ENCODE measurements at regions not wholly inside any gene's neighbourhood (a gene's known extent, or its start where the extent isn't known, plus 50 kb on each side); places are given as distances from the start of the nearest gene placed in this dataset.
A peak's percentile ranks its signal among the peaks of the same experiment; 100 is the strongest.

DNA sequence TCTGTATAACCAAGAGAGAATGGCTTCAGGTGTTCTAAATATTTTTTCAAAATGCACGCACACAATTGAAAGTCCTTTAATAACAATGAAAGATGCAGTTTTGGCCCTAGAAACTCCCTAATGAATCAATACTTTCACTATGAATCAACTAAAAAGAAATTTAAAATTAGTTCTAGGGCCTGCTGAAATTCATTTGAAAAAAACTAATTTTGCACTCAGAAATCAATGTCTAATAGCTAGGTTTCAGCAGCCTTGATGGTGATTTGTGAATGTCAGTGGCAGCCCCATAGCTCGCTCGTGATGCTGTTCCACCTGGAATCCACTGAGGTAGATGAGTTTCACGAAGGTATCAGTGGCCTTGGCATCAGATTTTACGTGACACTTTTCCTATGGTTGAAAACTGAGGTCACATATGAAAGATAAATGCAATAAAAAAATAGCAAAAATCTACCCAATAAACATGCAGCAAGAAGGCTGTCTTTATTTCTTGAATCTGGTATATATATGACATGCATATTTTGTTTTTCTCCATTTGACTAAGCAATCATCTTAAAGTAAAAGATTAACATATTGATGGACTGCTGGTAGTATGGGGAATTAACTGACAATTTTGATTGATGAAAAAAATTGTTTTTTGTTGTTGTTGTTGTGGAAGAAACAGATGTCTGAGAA is 141.0 kb downstream of the AKAP11 start:
- TF ChIP-seq, protein P1, sequence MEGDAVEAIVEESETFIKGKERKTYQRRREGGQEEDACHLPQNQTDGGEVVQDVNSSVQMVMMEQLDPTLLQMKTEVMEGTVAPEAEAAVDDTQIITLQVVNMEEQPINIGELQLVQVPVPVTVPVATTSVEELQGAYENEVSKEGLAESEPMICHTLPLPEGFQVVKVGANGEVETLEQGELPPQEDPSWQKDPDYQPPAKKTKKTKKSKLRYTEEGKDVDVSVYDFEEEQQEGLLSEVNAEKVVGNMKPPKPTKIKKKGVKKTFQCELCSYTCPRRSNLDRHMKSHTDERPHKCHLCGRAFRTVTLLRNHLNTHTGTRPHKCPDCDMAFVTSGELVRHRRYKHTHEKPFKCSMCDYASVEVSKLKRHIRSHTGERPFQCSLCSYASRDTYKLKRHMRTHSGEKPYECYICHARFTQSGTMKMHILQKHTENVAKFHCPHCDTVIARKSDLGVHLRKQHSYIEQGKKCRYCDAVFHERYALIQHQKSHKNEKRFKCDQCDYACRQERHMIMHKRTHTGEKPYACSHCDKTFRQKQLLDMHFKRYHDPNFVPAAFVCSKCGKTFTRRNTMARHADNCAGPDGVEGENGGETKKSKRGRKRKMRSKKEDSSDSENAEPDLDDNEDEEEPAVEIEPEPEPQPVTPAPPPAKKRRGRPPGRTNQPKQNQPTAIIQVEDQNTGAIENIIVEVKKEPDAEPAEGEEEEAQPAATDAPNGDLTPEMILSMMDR (IDR thresholded peaks at IDR 0.05; ENCODE audit: low read depth, low read length) = no peak
- H3K4me1 ChIP-seq (ENCODE audit: low read depth) = no peaks in the 10 kb centered on the region
- H3K27ac ChIP-seq = no peak overlapping the region
- H3K9me3 ChIP-seq (ENCODE audit: low read depth) = no peaks in the 10 kb centered on the region
- no peak overlapping the region for H3K4me3 ChIP-seq
- no peak for DNase-seq (ENCODE audit: low read depth in 1 of 2, low spot score in 1 of 2)
- no peaks in the 10 kb centered on the region for H3K27me3 ChIP-seq
- H3K36me3 ChIP-seq = no peaks in the 10 kb centered on the region

DNA sequence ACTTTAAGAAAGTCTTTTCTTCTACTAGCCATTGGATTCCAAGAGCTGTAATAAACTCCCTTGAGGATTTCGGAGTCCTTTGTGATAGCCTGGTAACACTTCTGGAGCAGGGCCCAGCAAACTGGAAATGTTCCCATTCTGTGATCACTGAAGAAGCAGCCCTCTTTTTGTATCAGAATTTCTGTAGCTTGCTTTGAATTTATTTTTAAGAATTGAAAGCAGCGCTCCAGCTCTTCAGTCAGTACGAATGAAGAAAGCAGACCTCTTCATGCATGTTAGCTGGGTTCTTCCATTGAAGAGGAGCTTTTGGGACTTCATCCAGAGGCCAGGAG is 141.5 kb downstream of the AKAP11 start:
- H3K36me3 ChIP-seq = no peaks in the 10 kb centered on the region

DNA sequence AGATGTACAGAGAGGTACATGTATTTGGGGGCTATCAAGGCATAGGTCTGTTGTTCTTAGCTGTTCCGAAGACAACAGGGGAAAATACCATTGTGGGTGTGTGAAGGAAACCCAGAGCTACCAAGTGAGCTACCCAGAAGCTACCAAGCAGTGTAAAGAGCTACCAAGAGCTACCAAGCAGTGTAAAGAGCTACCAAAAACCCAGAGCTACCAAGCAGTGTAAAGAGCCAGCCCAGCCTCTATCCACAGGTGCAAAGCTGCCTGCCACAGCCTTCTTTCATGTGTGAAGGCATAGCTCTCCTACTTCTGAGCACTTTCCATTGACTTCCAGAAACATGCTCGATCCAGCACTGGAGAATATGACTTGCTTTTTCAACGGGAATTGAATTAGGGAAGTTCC is 145.7 kb downstream of the AKAP11 start:
- H3K4me1 ChIP-seq (ENCODE audit: low read depth) = no peaks in the 10 kb centered on the region
- no peaks in the 10 kb centered on the region for H3K36me3 ChIP-seq
- TF ChIP-seq, protein P1 (IDR thresholded peaks at IDR 0.05; ENCODE audit: low read depth, low read length) = no peak
- no peaks in the 10 kb centered on the region for H3K27me3 ChIP-seq
- H3K9me3 ChIP-seq (ENCODE audit: low read depth) = no peaks in the 10 kb centered on the region
- no peak overlapping the region for H3K4me3 ChIP-seq
- DNase-seq (ENCODE audit: low read depth in 1 of 2, low spot score in 1 of 2) = no peak
- no peak overlapping the region for H3K27ac ChIP-seq

More for the DNA sequence above, 141.5 kb downstream of the AKAP11 start:
- Histone ChIP-seq H3K27me3 (no peaks in the 10 kb centered on the region), H3K27ac (no peak overlapping the region), H3K4me3 (no peak overlapping the region), H3K9me3 (ENCODE audit: low read depth) (no peaks in the 10 kb centered on the region), H3K4me1 (ENCODE audit: low read depth) (no peaks in the 10 kb centered on the region)
- TF ChIP-seq, protein P1 (IDR thresholded peaks at IDR 0.05; ENCODE audit: low read depth, low read length) = no peak
- DNase-seq (ENCODE audit: low read depth in 1 of 2, low spot score in 1 of 2) = peak in 1 of 2 donors; percentile 62

DNA sequence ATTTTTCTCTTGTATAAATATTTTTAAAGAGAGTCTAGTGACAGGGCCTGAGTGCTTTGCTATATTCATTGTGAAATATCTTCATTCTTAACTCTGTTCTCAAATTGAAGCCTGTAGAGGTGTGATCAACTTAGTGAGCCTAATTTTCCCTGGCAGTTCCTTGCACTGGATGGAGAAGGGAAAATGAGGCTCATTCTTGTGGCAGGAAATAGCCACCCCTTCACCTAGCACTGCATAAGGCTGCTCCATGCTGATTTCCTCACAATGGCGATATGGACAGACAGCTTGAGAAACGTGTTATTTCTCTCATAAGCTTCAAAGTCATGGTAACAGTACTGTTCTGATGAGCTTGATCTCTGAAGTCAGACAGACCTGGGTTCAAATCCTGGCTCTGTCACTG is 146.2 kb downstream of the AKAP11 start:
- DNase-seq (ENCODE audit: low read depth in 1 of 2, low spot score in 1 of 2) = no peak
- Histone ChIP-seq H3K9me3 (ENCODE audit: low read depth) (no peaks in the 10 kb centered on the region), H3K27ac (no peak overlapping the region), H3K36me3 (no peaks in the 10 kb centered on the region), H3K4me1 (ENCODE audit: low read depth) (no peaks in the 10 kb centered on the region), H3K4me3 (no peak overlapping the region), H3K27me3 (no peaks in the 10 kb centered on the region)
- TF ChIP-seq, protein P1 (IDR thresholded peaks at IDR 0.05; ENCODE audit: low read depth, low read length) = no peak

DNA sequence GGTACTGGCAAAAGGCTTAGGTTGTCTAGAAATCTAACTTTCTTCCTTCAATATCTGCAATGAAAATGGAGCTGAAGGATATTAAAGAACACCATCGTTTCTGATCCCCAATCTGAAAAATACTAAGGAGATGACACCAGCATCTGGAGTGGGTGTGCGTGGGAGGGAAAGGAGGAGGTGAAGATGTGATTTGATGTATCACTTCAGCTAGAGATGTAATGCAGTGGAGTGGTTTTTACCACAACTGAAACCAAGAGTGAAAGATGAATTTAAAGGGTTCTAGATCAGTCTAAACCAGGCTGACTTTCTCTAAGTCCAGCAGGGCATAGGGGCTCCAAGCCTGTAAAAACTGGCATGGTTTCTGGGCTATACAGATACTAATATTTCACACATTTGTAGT is 148.4 kb downstream of the AKAP11 start:
- Histone ChIP-seq H3K36me3 (no peaks in the 10 kb centered on the region), H3K9me3 (ENCODE audit: low read depth) (no peaks in the 10 kb centered on the region), H3K27ac (no peak overlapping the region), H3K4me1 (ENCODE audit: low read depth) (no peaks in the 10 kb centered on the region), H3K27me3 (no peaks in the 10 kb centered on the region), H3K4me3 (no peak overlapping the region)
- TF ChIP-seq, protein P1 (IDR thresholded peaks at IDR 0.05; ENCODE audit: low read depth, low read length) = no peak
- DNase-seq (ENCODE audit: low read depth in 1 of 2, low spot score in 1 of 2) = no peak
